CD4-positive, alpha-beta T cell (primary cell): ENCODE measurements at regions not wholly inside any gene's neighbourhood (a gene's known extent, or its start where the extent isn't known, plus 50 kb on each side); places are given as distances from the start of the nearest gene placed in this dataset.

Experiments
- ATAC-seq: fragments of 200-7000 bp; cut with Tn5 transposase; one replicate; pipeline ENCODE4 v1.10.0; 2022; ENCODE audit warnings: mild to moderate bottlenecking; ENCODE audit not compliant: poor library complexity
- CTCF ChIA-PET: fragments of 350-600 bp; sonication (Branson Sonifier 250); formaldehyde crosslinking; loops from one replicate; lab custom pipeline; 2021; ENCODE audit warnings: antibody characterized with exemption, inconsistent platforms; lab: Charles Lee
- POLR2A ChIA-PET: fragments of 350-600 bp; sonication (Branson Sonifier 250); formaldehyde crosslinking; loops from one replicate; lab custom pipeline; 2021; ENCODE audit warnings: antibody characterized with exemption, inconsistent platforms; lab: Charles Lee
- DNase-seq, 14 experiments: peaks; one replicate each; pipeline ENCODE4 v3.0.0-alpha.2; 2013 to 2020; ENCODE audit warnings: mixed read lengths in 2 of 14
- H3K27ac ChIP-seq, 2 donors: one replicate each; pipeline versions ENCODE4 v1.5.1 to v1.7.0; 2013; ENCODE audit warnings: low read length in 2 of 2, low read depth in 1 of 2, mild to moderate bottlenecking in 1 of 2
- H3K27me3 ChIP-seq, 2 experiments: 1 replicate in 1 of 2; 2 replicates in 1 of 2; pipeline versions ENCODE4 v1.6.1 to v1.7.0; 2013; ENCODE audit warnings: low read length in 2 of 2, control low read depth in 1 of 2, mild to moderate bottlenecking in 1 of 2, moderate library complexity in 1 of 2; ENCODE audit not compliant: insufficient read depth in 2 of 2, control insufficient read depth in 1 of 2
- H3K36me3 ChIP-seq: one replicate; pipeline ENCODE4 v1.6.1; 2013; ENCODE audit warnings: low read length, control low read depth; ENCODE audit not compliant: insufficient read depth
- H3K4me1 ChIP-seq: one replicate; pipeline ENCODE4 v1.6.1; 2013; ENCODE audit warnings: low read length, control low read depth; ENCODE audit not compliant: insufficient read depth
- H3K4me3 ChIP-seq: one replicate; pipeline ENCODE4 v1.5.1; 2013; ENCODE audit warnings: mild to moderate bottlenecking, low read length, moderate library complexity
- H3K9me3 ChIP-seq, 2 experiments: 1 replicate in 1 of 2; 2 replicates in 1 of 2; pipeline versions ENCODE4 v1.6.1 to v1.7.0; 2013; ENCODE audit warnings: low read length in 2 of 2, mild to moderate bottlenecking in 2 of 2, control low read depth in 1 of 2, moderate library complexity in 1 of 2; ENCODE audit not compliant: control insufficient read depth in 1 of 2, insufficient read depth in 1 of 2
- H3K27ac Mint-ChIP-seq: one replicate; pipeline ENCODE4 v1.8.0; 2020; ENCODE audit warnings: mixed read lengths
- H3K27me3 Mint-ChIP-seq: one replicate; pipeline ENCODE4 v1.8.0; 2021; ENCODE audit warnings: mixed read lengths
- H3K36me3 Mint-ChIP-seq: one replicate; pipeline ENCODE4 v1.8.0; 2021; ENCODE audit warnings: low read depth, mixed read lengths
- H3K4me1 Mint-ChIP-seq: one replicate; pipeline ENCODE4 v1.8.0; 2021; ENCODE audit warnings: low read depth, mixed read lengths
- H3K4me3 Mint-ChIP-seq: one replicate; pipeline ENCODE4 v1.8.0; 2020; ENCODE audit warnings: mild to moderate bottlenecking, mixed read lengths
- H3K9me3 Mint-ChIP-seq: one replicate; pipeline ENCODE4 v1.8.0; 2020; ENCODE audit warnings: mixed read lengths
- CTCF ChIP-seq: fragments of 200-600 bp; IDR thresholded peaks from one replicate; pipeline ENCODE4 v1.8.0; 2022; ENCODE audit warnings: antibody characterized with exemption, mild to moderate bottlenecking
- intact Hi-C, 2 experiments: fragments of 100-400 bp; cut with DNase I in 1 of 2; cut with micrococcal nuclease in 1 of 2; formaldehyde crosslinking; loops; one replicate each; pipeline versions ENCODE4 v1.15.1 to v1.9.0; 2023 to 2025; cut with DNase I, micrococcal nuclease

- ChIA-PET POLR2A (no interaction called here), CTCF (interaction anchor here (1.5 kb wide), 1 partner anchor 8 kb away, joined by 4 read pairs; no protein-coding TSS in a partner anchor)
- peaks cover 3% of the 10 kb centered on the region for H3K4me1 ChIP-seq
- no peak overlapping the region for H3K27ac ChIP-seq
- intact Hi-C loops = loop anchor here in 1 of 2 experiments (10.0 kb wide), 1 partner anchor 48 kb away; no protein-coding TSS in a partner anchor
- Mint-ChIP-seq H3K9me3 (no peaks in the 10 kb centered on the region), H3K36me3 (peaks cover 14% of the 10 kb centered on the region), H3K27me3 (no peaks in the 10 kb centered on the region), H3K4me1 (peaks cover 20% of the 10 kb centered on the region), H3K27ac (no peak overlapping the region), H3K4me3 (no peak overlapping the region)
- H3K4me3 ChIP-seq = no peak overlapping the region
- no peaks in the 10 kb centered on the region for H3K27me3 ChIP-seq
- no peak for ATAC-seq
- TF ChIP-seq CTCF = no peak
- H3K36me3 ChIP-seq = no peaks in the 10 kb centered on the region
- no peaks in the 10 kb centered on the region for H3K9me3 ChIP-seq
- no peak for DNase-seq
These were observed 59.7 kb downstream of the RGS12 start for GRCh38 chr4:3352505-3352904.

- H3K4me3 Mint-ChIP-seq = no peak overlapping the region
- Histone ChIP-seq H3K27ac (no peak overlapping the region), H3K36me3 (no peaks in the 10 kb centered on the region), H3K27me3 (no peaks in the 10 kb centered on the region), H3K9me3 (no peaks in the 10 kb centered on the region), H3K4me1 (peaks cover 3% of the 10 kb centered on the region), H3K4me3 (no peak overlapping the region)
- H3K36me3 Mint-ChIP-seq = peaks cover 14% of the 10 kb centered on the region
- H3K27me3 Mint-ChIP-seq = no peaks in the 10 kb centered on the region
- DNase-seq = no peak
- TF ChIP-seq CTCF = no peak
- H3K9me3 Mint-ChIP-seq = no peaks in the 10 kb centered on the region
- H3K27ac Mint-ChIP-seq = no peak overlapping the region
- POLR2A ChIA-PET = no interaction called here
- intact Hi-C loops = loop anchor here in 1 of 2 experiments (10.0 kb wide), 1 partner anchor 48 kb away; no protein-coding TSS in a partner anchor
- ATAC-seq = no peak
- CTCF ChIA-PET = interaction anchor here (1.5 kb wide), 1 partner anchor 9 kb away, joined by 4 read pairs; no protein-coding TSS in a partner anchor
- peaks cover 26% of the 10 kb centered on the region for H3K4me1 Mint-ChIP-seq
These were observed 60.2 kb downstream of the RGS12 start for GRCh38 chr4:3352941-3353594.

- no peak for ATAC-seq
- no peak overlapping the region for H3K4me3 Mint-ChIP-seq
- Histone ChIP-seq H3K36me3 (no peaks in the 10 kb centered on the region), H3K27me3 (no peaks in the 10 kb centered on the region), H3K27ac (no peak overlapping the region), H3K4me1 (peaks cover 3% of the 10 kb centered on the region), H3K4me3 (no peak overlapping the region), H3K9me3 (no peaks in the 10 kb centered on the region)
- H3K27ac Mint-ChIP-seq = peak overlapping the region; percentile 14
- H3K27me3 Mint-ChIP-seq = no peaks in the 10 kb centered on the region
- H3K4me1 Mint-ChIP-seq = peaks cover 32% of the 10 kb centered on the region
- no peaks in the 10 kb centered on the region for H3K9me3 Mint-ChIP-seq
- intact Hi-C loops = loop anchor here in 1 of 2 experiments (10.0 kb wide), 1 partner anchor 49 kb away; no protein-coding TSS in a partner anchor
- POLR2A ChIA-PET = no interaction called here
- peaks cover 14% of the 10 kb centered on the region for H3K36me3 Mint-ChIP-seq
- DNase-seq = no peak
- no peak for TF ChIP-seq CTCF
- CTCF ChIA-PET = interaction anchor here (0.5 to 1.5 kb wide), 3 partner anchors 8 to 152 kb away, joined by 4 to 5 read pairs (median 4); no protein-coding TSS in a partner anchor
These were observed 61.1 kb downstream of the RGS12 start for GRCh38 chr4:3353752-3354454.
